Loucy (cell line): ENCODE measurements at regions not wholly inside any gene's neighbourhood (a gene's known extent, or its start where the extent isn't known, plus 50 kb on each side); places are given as distances from the start of the nearest gene placed in this dataset.

Experiments used
- H2AFZ ChIP-seq: fragments of 200-600 bp; sonication (generic); 2 replicates; pipeline ENCODE4 v1.6.0; 2016; ENCODE audit warnings: antibody characterized with exemption, mild to moderate bottlenecking, low read length, moderate library complexity
- H3F3A ChIP-seq: fragments of 200-600 bp; 2 replicates; pipeline ENCODE4 v1.6.0; 2016; ENCODE audit warnings: antibody characterized with exemption, low read depth, mild to moderate bottlenecking
- H3K27me3 ChIP-seq: fragments of 200-600 bp; sonication (generic); 2 replicates; pipeline ENCODE4 v1.6.1; 2014; ENCODE audit warnings: low read length, mild to moderate bottlenecking; ENCODE audit not compliant: insufficient read depth, poor library complexity, severe bottlenecking
- H3K36me3 ChIP-seq: fragments of 200-600 bp; sonication (generic); 2 replicates; pipeline ENCODE4 v1.6.1; 2016; ENCODE audit warnings: low read length; ENCODE audit not compliant: insufficient read depth
- H3K4me1 ChIP-seq: fragments of 200-600 bp; sonication (generic); 2 replicates; pipeline ENCODE4 v1.5.1; 2014; ENCODE audit warnings: low read length, mild to moderate bottlenecking; ENCODE audit not compliant: insufficient read depth, poor library complexity, severe bottlenecking
- H3K4me2 ChIP-seq: fragments of 200-600 bp; sonication (generic); 2 replicates; pipeline ENCODE4 v1.6.0; 2014; ENCODE audit warnings: antibody characterized with exemption, low read length, low read depth, mild to moderate bottlenecking; ENCODE audit not compliant: poor library complexity, severe bottlenecking
- H3K4me3 ChIP-seq: fragments of 200-600 bp; sonication (generic); 2 replicates; pipeline ENCODE4 v1.5.1; 2014; ENCODE audit warnings: low read length, mild to moderate bottlenecking, mixed read lengths; ENCODE audit not compliant: poor library complexity, severe bottlenecking
- H3K79me2 ChIP-seq: fragments of 200-600 bp; sonication (generic); 2 replicates; pipeline ENCODE4 v1.6.1; 2014; ENCODE audit warnings: low read length; ENCODE audit not compliant: insufficient read depth
- H3K9ac ChIP-seq: fragments of 200-600 bp; sonication (generic); 2 replicates; pipeline ENCODE4 v1.6.0; 2014; ENCODE audit warnings: mild to moderate bottlenecking, low read depth, low read length, moderate library complexity; ENCODE audit not compliant: poor library complexity, severe bottlenecking
- H3K9me2 ChIP-seq: fragments of 200-600 bp; sonication (generic); replicated peaks from 2 replicates; pipeline ENCODE4 v1.6.1; 2016; ENCODE audit warnings: low read depth, low read length, mixed read lengths
- H3K9me3 ChIP-seq: fragments of 200-600 bp; sonication (generic); 2 replicates; pipeline ENCODE4 v1.6.1; 2014; ENCODE audit warnings: mild to moderate bottlenecking, antibody characterized with exemption, low read length, low read depth; ENCODE audit not compliant: insufficient read depth
- H4K20me1 ChIP-seq: fragments of 200-600 bp; sonication (generic); 2 replicates; pipeline ENCODE4 v1.6.0; 2014; ENCODE audit warnings: antibody characterized with exemption, low read length, mild to moderate bottlenecking; ENCODE audit not compliant: insufficient read depth, poor library complexity, severe bottlenecking
- TF ChIP-seq, protein P1 (sequence below): fragments of 200-600 bp; sonication (generic); conservative IDR thresholded peaks from 2 replicates; pipeline ENCODE4 v1.5.1; 2014; ENCODE audit warnings: mild to moderate bottlenecking, antibody characterized with exemption, low read length

- Histone ChIP-seq H3K4me1 (no peaks in the 10 kb centered on the region), H3K9me2 (no peaks in the 10 kb centered on the region), H3K27me3 (no peaks in the 10 kb centered on the region), H3K4me2 (no peak overlapping the region), H3K4me3 (no peak overlapping the region), H3K36me3 (peaks cover 56% of the 10 kb centered on the region), H3K79me2 (no peaks in the 10 kb centered on the region), H4K20me1 (no peaks in the 10 kb centered on the region), H2AFZ (no peak overlapping the region), H3K9me3 (no peaks in the 10 kb centered on the region), H3F3A (no peaks in the 10 kb centered on the region), H3K9ac (no peak overlapping the region)
- TF ChIP-seq, protein P1, sequence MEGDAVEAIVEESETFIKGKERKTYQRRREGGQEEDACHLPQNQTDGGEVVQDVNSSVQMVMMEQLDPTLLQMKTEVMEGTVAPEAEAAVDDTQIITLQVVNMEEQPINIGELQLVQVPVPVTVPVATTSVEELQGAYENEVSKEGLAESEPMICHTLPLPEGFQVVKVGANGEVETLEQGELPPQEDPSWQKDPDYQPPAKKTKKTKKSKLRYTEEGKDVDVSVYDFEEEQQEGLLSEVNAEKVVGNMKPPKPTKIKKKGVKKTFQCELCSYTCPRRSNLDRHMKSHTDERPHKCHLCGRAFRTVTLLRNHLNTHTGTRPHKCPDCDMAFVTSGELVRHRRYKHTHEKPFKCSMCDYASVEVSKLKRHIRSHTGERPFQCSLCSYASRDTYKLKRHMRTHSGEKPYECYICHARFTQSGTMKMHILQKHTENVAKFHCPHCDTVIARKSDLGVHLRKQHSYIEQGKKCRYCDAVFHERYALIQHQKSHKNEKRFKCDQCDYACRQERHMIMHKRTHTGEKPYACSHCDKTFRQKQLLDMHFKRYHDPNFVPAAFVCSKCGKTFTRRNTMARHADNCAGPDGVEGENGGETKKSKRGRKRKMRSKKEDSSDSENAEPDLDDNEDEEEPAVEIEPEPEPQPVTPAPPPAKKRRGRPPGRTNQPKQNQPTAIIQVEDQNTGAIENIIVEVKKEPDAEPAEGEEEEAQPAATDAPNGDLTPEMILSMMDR = no peak
Observed at GRCh38 chr5:146284016-146284415, 54.6 kb upstream of the POU4F3 start.
